Activated T-helper 1 cell treated with anti-CD3 and anti-CD28 coated beads, Interleukin-2, amount 50 U/mL, for 16 hours (primary cell): ENCODE measurements at regions not wholly inside any gene's neighbourhood (a gene's known extent, or its start where the extent isn't known, plus 50 kb on each side); places are given as distances from the start of the nearest gene placed in this dataset.
"Not testable (repeated sequence)": the region's sequence is repeated elsewhere in the genome, so short reads cannot be mapped to it uniquely, and the experiment has no call there.

ENCODE experiments used
- DNase-seq, 2 donors: peaks; one replicate each; pipeline ENCODE4 v3.0.0-alpha.2; 2020; ENCODE audit warnings: low read depth in 1 of 2, low spot score in 1 of 2

- DNase-seq: no peak
Observed at GRCh38 chr7:68125168-68125567, 1128.5 kb downstream of the TYW1 start.

GRCh38 chr7:68133045-68133444 lies 1136.4 kb downstream of the TYW1 start:
- no peak for DNase-seq

GRCh38 chr7:68143345-68143744 lies 1146.7 kb downstream of the TYW1 start:
- DNase-seq: no peak

GRCh38 chr7:68146983-68147382 lies 1150.3 kb downstream of the TYW1 start:
- DNase-seq: no peak

- no peak for DNase-seq
Observed at GRCh38 chr7:68147614-68148238, 1151.1 kb downstream of the TYW1 start.

GRCh38 chr7:68148440-68148839 lies 1151.8 kb downstream of the TYW1 start:
- no peak for DNase-seq

- DNase-seq: no peak
Observed at GRCh38 chr7:68152205-68152604, 1155.6 kb downstream of the TYW1 start.

- DNase-seq: no peak
Observed at GRCh38 chr7:68155676-68156075, 1159.0 kb downstream of the TYW1 start.

- no peak for DNase-seq
Observed at GRCh38 chr7:68158686-68159295, 1162.2 kb downstream of the TYW1 start.

- no peak for DNase-seq
Observed at GRCh38 chr7:68162712-68163111, 1166.1 kb downstream of the TYW1 start.

GRCh38 chr7:68166525-68166924 lies 1169.9 kb downstream of the TYW1 start:
- no peak for DNase-seq

- no peak for DNase-seq
Observed at GRCh38 chr7:68173513-68173912, 1176.9 kb downstream of the TYW1 start.

- DNase-seq: no peak
Observed at GRCh38 chr7:68176974-68177373, 1180.3 kb downstream of the TYW1 start.

- DNase-seq: no peak
Observed at GRCh38 chr7:68180761-68181160, 1184.1 kb downstream of the TYW1 start.

- DNase-seq: no peak
Observed at GRCh38 chr7:68183176-68183575, 1186.5 kb downstream of the TYW1 start.

- no peak for DNase-seq
Observed at GRCh38 chr7:68185631-68186456, 1189.2 kb downstream of the TYW1 start.

- DNase-seq: no peak
Observed at GRCh38 chr7:68187532-68187931, 1190.9 kb downstream of the TYW1 start.

- no peak for DNase-seq
Observed at GRCh38 chr7:68192941-68193340, 1196.3 kb downstream of the TYW1 start.

GRCh38 chr7:68195642-68196041 lies 1199.0 kb downstream of the TYW1 start:
- DNase-seq: not testable (repeated sequence)

- DNase-seq: no peak
Observed at GRCh38 chr7:68200051-68200670, 1203.5 kb downstream of the TYW1 start.

GRCh38 chr7:68203251-68203650 lies 1206.6 kb downstream of the TYW1 start:
- no peak for DNase-seq

- DNase-seq: no peak
Observed at GRCh38 chr7:68205826-68206225, 1209.2 kb downstream of the TYW1 start.
